ENCODE measurements at regions not wholly inside any gene's neighbourhood (a gene's known extent, or its start where the extent isn't known, plus 50 kb on each side); places are given as distances from the start of the nearest gene placed in this dataset.

GRCh38 chr5:89582768-89583339 is 699.9 kb upstream of the MEF2C start:
- Histone ChIP-seq H2AFZ (ENCODE audit: low read depth, low read length, severe bottlenecking) (no peak overlapping the region), H3F3A (ENCODE audit: insufficient read depth) (no peaks in the 10 kb centered on the region), H3K4me3 (ENCODE audit: insufficient read depth, low read length, poor library complexity, severe bottlenecking) (no peak overlapping the region), H3K4me2 (ENCODE audit: low read depth, low read length, poor library complexity, severe bottlenecking) (no peak overlapping the region), H3K9me3 (ENCODE audit: insufficient read depth, low read length) (no peaks in the 10 kb centered on the region), H4K20me1 (ENCODE audit: low read depth, low read length) (no peaks in the 10 kb centered on the region), H3K27ac (ENCODE audit: low read depth, low read length) (no peak overlapping the region), H3K9me2 (replicated peaks; ENCODE audit: insufficient read depth, low read length) (no peaks in the 10 kb centered on the region), H3K79me2 (ENCODE audit: insufficient read depth, low read length) (no peaks in the 10 kb centered on the region), H3K9ac (ENCODE audit: low read length) (no peak overlapping the region), H3K36me3 (ENCODE audit: low read length) (no peaks in the 10 kb centered on the region), H3K27me3 (ENCODE audit: low read length) (no peaks in the 10 kb centered on the region)
- TF ChIP-seq CTCF (IDR thresholded peaks at IDR 0.05; ENCODE audit: insufficient read depth, low read length, poor library complexity, severe bottlenecking) (no peak), EZH2phosphoT487 (conservative IDR thresholded peaks at IDR 0.05; ENCODE audit: low read length) (no peak)

GRCh38 chr5:89580976-89581375 is 698.0 kb upstream of the MEF2C start:
- no peaks in the 10 kb centered on the region for H3K79me2 ChIP-seq (ENCODE audit: insufficient read depth, low read length)
- H3K36me3 ChIP-seq (ENCODE audit: low read length) = no peaks in the 10 kb centered on the region

GRCh38 chr5:89575319-89575718 is 692.3 kb upstream of the MEF2C start:
- Histone ChIP-seq H3K9me2 (replicated peaks; ENCODE audit: insufficient read depth, low read length) (no peaks in the 10 kb centered on the region), H3K79me2 (ENCODE audit: insufficient read depth, low read length) (no peaks in the 10 kb centered on the region), H4K20me1 (ENCODE audit: low read depth, low read length) (no peaks in the 10 kb centered on the region), H3K4me3 (ENCODE audit: insufficient read depth, low read length, poor library complexity, severe bottlenecking) (no peak overlapping the region), H3K27ac (ENCODE audit: low read depth, low read length) (no peak overlapping the region), H3K27me3 (ENCODE audit: low read length) (no peaks in the 10 kb centered on the region), H2AFZ (ENCODE audit: low read depth, low read length, severe bottlenecking) (no peak overlapping the region), H3K9me3 (ENCODE audit: insufficient read depth, low read length) (no peaks in the 10 kb centered on the region), H3K36me3 (ENCODE audit: low read length) (no peaks in the 10 kb centered on the region), H3F3A (ENCODE audit: insufficient read depth) (no peaks in the 10 kb centered on the region), H3K4me2 (ENCODE audit: low read depth, low read length, poor library complexity, severe bottlenecking) (no peak overlapping the region), H3K9ac (ENCODE audit: low read length) (no peak overlapping the region)
- TF ChIP-seq EZH2phosphoT487 (conservative IDR thresholded peaks at IDR 0.05; ENCODE audit: low read length) (no peak), CTCF (IDR thresholded peaks at IDR 0.05; ENCODE audit: insufficient read depth, low read length, poor library complexity, severe bottlenecking) (no peak)

More at GRCh38 chr5:89580976-89581375, 698.0 kb upstream of the MEF2C start:
- no peaks in the 10 kb centered on the region for H3K27me3 ChIP-seq (ENCODE audit: low read length)
- no peak overlapping the region for H3K9ac ChIP-seq (ENCODE audit: low read length)
- H3K4me2 ChIP-seq (ENCODE audit: low read depth, low read length, poor library complexity, severe bottlenecking) = no peak overlapping the region
- no peak overlapping the region for H3K27ac ChIP-seq (ENCODE audit: low read depth, low read length)
- H3K9me3 ChIP-seq (ENCODE audit: insufficient read depth, low read length) = no peaks in the 10 kb centered on the region
- no peak overlapping the region for H3K4me3 ChIP-seq (ENCODE audit: insufficient read depth, low read length, poor library complexity, severe bottlenecking)
- H2AFZ ChIP-seq (ENCODE audit: low read depth, low read length, severe bottlenecking) = no peak overlapping the region
- no peaks in the 10 kb centered on the region for H3K9me2 ChIP-seq (replicated peaks; ENCODE audit: insufficient read depth, low read length)
- H3F3A ChIP-seq (ENCODE audit: insufficient read depth) = no peaks in the 10 kb centered on the region
- H4K20me1 ChIP-seq (ENCODE audit: low read depth, low read length) = no peaks in the 10 kb centered on the region
- no peak for TF ChIP-seq CTCF (IDR thresholded peaks at IDR 0.05; ENCODE audit: insufficient read depth, low read length, poor library complexity, severe bottlenecking)
- TF ChIP-seq EZH2phosphoT487 (conservative IDR thresholded peaks at IDR 0.05; ENCODE audit: low read length) = no peak

All from SU-DHL-6 (cell line).